ENCODE measurements at regions not wholly inside any gene's neighbourhood (a gene's known extent, or its start where the extent isn't known, plus 50 kb on each side); places are given as distances from the start of the nearest gene placed in this dataset.

DNA sequence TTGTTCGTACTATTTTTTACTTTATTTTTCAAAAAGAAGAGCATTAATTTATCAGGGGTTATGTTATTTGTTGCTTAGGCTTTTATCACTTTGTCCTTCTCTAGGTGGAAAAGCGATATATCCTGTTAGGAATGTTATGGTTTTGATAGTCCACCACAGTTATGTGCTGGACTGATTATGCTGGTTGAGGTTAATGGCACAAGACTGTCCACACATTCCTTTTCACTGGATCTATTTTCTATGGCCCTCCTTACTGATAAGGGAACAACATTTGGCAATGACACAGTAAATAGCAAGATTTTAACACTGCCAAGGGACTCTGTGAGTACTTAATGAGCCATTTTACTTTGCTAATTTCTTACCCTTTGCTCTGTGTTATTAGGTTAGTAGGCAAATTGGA, 1212.3 kb downstream of the NXPH1 start:
- no peak overlapping the region for H3K27ac ChIP-seq (ENCODE audit: low read depth, low read length)
- no peaks in the 10 kb centered on the region for H3K79me2 ChIP-seq (ENCODE audit: control insufficient read depth, insufficient read depth, low read length, unreplicated experiment)
- no peaks in the 10 kb centered on the region for H3K36me3 ChIP-seq (ENCODE audit: insufficient read depth, low read length)
- H2AFZ ChIP-seq (ENCODE audit: low read length, unreplicated experiment), result no peak overlapping the region
- H3K4me3 ChIP-seq (ENCODE audit: low read depth, low read length), result no peak overlapping the region
- H3K4me1 ChIP-seq (ENCODE audit: control insufficient read depth, insufficient read depth, low read length, unreplicated experiment), result no peaks in the 10 kb centered on the region
- H3K27me3 ChIP-seq (ENCODE audit: insufficient read depth, low read length), result no peaks in the 10 kb centered on the region

- Histone ChIP-seq H3K27me3 (ENCODE audit: insufficient read depth, low read length) (no peaks in the 10 kb centered on the region), H3K79me2 (ENCODE audit: control insufficient read depth, insufficient read depth, low read length, unreplicated experiment) (no peaks in the 10 kb centered on the region), H3K27ac (ENCODE audit: low read depth, low read length) (no peak overlapping the region), H3K36me3 (ENCODE audit: insufficient read depth, low read length) (no peaks in the 10 kb centered on the region), H3K4me3 (ENCODE audit: low read depth, low read length) (no peak overlapping the region), H3K4me1 (ENCODE audit: control insufficient read depth, insufficient read depth, low read length, unreplicated experiment) (no peaks in the 10 kb centered on the region), H2AFZ (ENCODE audit: low read length, unreplicated experiment) (no peak overlapping the region)
Observed at GRCh38 chr7:9657257-9657656, 1223.8 kb downstream of the NXPH1 start.

DNA sequence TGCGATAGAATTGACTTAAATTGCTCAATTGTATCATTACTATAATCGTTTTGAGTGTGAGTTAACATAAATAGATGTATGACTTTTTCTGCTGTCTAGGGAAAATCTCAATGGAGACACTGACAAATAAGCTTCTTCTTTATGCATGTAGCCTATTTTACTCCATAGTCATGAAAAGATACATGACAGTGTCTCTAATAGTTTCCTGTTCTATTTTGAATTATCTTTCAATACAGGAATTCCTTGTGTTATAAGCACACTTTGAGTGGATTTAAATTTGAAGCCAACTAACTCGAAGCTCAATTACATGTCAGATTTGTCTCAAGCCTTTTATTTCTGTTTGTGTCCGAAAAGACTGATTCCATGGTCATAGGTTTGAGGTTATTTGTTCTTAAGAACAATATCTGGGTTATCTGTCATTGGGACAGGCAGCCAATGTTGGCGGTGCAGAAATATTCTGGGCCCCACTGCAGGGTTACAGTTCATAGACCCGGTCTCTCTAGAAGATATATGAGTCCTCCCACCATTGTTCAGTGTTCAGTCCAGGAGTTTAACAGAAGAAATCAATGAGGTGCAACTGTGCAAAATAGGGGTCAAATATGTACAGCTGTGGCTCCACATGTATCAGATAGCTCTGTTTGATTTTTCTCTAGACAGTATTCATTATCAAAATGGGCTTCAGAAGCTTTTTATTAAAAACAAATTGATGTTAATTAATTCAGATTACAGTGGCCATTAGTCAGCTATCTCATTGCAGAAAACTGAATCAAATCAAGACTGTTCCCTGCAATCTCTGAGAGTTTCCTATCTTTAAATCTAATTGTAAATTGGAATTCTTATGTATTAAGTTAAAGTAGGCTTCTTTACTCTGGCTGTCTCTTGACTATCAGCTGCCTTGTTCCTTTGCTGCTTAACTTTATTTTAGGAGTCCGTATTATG, 1238.8 kb downstream of the NXPH1 start:
- no peaks in the 10 kb centered on the region for H3K79me2 ChIP-seq (ENCODE audit: control insufficient read depth, insufficient read depth, low read length, unreplicated experiment)
- H3K27me3 ChIP-seq (ENCODE audit: insufficient read depth, low read length), result no peaks in the 10 kb centered on the region
- H3K27ac ChIP-seq (ENCODE audit: low read depth, low read length), result no peak overlapping the region
- H3K4me1 ChIP-seq (ENCODE audit: control insufficient read depth, insufficient read depth, low read length, unreplicated experiment), result no peaks in the 10 kb centered on the region
- H2AFZ ChIP-seq (ENCODE audit: low read length, unreplicated experiment), result no peak overlapping the region
- H3K4me3 ChIP-seq (ENCODE audit: low read depth, low read length), result no peak overlapping the region
- H3K36me3 ChIP-seq (ENCODE audit: insufficient read depth, low read length), result no peaks in the 10 kb centered on the region

GRCh38 chr7:9680713-9681112, 1247.3 kb downstream of the NXPH1 start:
- Histone ChIP-seq H2AFZ (ENCODE audit: low read length, unreplicated experiment) (no peak overlapping the region), H3K4me3 (ENCODE audit: low read depth, low read length) (no peak overlapping the region), H3K4me1 (ENCODE audit: control insufficient read depth, insufficient read depth, low read length, unreplicated experiment) (no peaks in the 10 kb centered on the region), H3K36me3 (ENCODE audit: insufficient read depth, low read length) (no peaks in the 10 kb centered on the region), H3K27me3 (ENCODE audit: insufficient read depth, low read length) (no peaks in the 10 kb centered on the region), H3K27ac (ENCODE audit: low read depth, low read length) (no peak overlapping the region), H3K79me2 (ENCODE audit: control insufficient read depth, insufficient read depth, low read length, unreplicated experiment) (no peaks in the 10 kb centered on the region)

- H3K4me1 ChIP-seq (ENCODE audit: control insufficient read depth, insufficient read depth, low read length, unreplicated experiment), result no peaks in the 10 kb centered on the region
- no peaks in the 10 kb centered on the region for H3K27me3 ChIP-seq (ENCODE audit: insufficient read depth, low read length)
- H3K27ac ChIP-seq (ENCODE audit: low read depth, low read length), result no peak overlapping the region
- H3K4me3 ChIP-seq (ENCODE audit: low read depth, low read length), result no peak overlapping the region
- no peak overlapping the region for H2AFZ ChIP-seq (ENCODE audit: low read length, unreplicated experiment)
- no peaks in the 10 kb centered on the region for H3K36me3 ChIP-seq (ENCODE audit: insufficient read depth, low read length)
- H3K79me2 ChIP-seq (ENCODE audit: control insufficient read depth, insufficient read depth, low read length, unreplicated experiment), result no peaks in the 10 kb centered on the region
Observed at GRCh38 chr7:9681284-9681683, 1247.9 kb downstream of the NXPH1 start.

DNA sequence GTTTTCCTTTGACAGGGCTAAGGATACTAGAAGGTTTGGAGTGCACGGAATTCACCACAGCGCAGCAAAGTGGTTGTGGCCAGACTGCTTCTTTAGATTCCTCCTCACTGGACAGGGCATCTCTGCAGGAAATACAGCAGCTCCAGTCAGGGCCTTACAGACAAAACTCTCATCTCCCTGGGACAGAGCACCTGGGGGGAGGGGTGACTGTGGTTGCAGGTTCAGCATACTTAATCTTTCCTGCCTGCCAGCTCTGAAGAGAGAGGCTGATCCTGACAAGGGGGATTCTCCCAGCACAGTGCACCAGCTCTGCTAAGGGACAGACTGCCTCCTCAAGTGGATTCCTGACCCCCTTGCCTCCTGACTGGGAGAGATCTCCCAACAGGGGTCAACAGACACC, 1257.9 kb downstream of the NXPH1 start:
- no peaks in the 10 kb centered on the region for H3K36me3 ChIP-seq (ENCODE audit: insufficient read depth, low read length)
- H3K4me1 ChIP-seq (ENCODE audit: control insufficient read depth, insufficient read depth, low read length, unreplicated experiment), result no peaks in the 10 kb centered on the region
- no peak overlapping the region for H3K27ac ChIP-seq (ENCODE audit: low read depth, low read length)
- H2AFZ ChIP-seq (ENCODE audit: low read length, unreplicated experiment), result no peak overlapping the region
- no peak overlapping the region for H3K4me3 ChIP-seq (ENCODE audit: low read depth, low read length)
- no peaks in the 10 kb centered on the region for H3K27me3 ChIP-seq (ENCODE audit: insufficient read depth, low read length)
- no peaks in the 10 kb centered on the region for H3K79me2 ChIP-seq (ENCODE audit: control insufficient read depth, insufficient read depth, low read length, unreplicated experiment)

- H3K36me3 ChIP-seq (ENCODE audit: insufficient read depth, low read length), result no peaks in the 10 kb centered on the region
- H3K27ac ChIP-seq (ENCODE audit: low read depth, low read length), result no peak overlapping the region
- no peak overlapping the region for H2AFZ ChIP-seq (ENCODE audit: low read length, unreplicated experiment)
- H3K79me2 ChIP-seq (ENCODE audit: control insufficient read depth, insufficient read depth, low read length, unreplicated experiment), result no peaks in the 10 kb centered on the region
- H3K4me1 ChIP-seq (ENCODE audit: control insufficient read depth, insufficient read depth, low read length, unreplicated experiment), result no peaks in the 10 kb centered on the region
- no peaks in the 10 kb centered on the region for H3K27me3 ChIP-seq (ENCODE audit: insufficient read depth, low read length)
- no peak overlapping the region for H3K4me3 ChIP-seq (ENCODE audit: low read depth, low read length)
Observed at GRCh38 chr7:9698375-9698774, 1265.0 kb downstream of the NXPH1 start.

DNA sequence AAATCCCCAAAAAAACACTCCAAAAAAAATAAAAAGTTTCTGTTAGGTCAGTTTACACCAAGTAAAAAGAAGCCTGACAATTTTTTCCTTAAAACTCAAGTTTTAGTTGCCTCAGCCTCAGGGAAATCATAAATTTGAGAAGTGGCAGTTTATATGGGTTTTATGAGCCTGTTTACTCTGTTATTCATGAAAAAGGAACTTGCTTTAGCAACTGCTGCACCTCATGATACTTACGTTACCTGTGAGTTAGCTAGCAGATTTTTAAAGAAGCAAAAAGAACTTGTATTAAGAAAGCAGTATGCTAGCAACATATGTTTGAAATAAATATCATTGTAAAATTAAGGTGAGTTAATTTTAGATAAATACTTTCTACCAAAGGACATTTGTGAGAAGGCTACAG, 1264.5 kb upstream of the PHF14 start:
- Histone ChIP-seq H2AFZ (ENCODE audit: low read length, unreplicated experiment) (no peak overlapping the region), H3K27me3 (ENCODE audit: insufficient read depth, low read length) (no peaks in the 10 kb centered on the region), H3K4me3 (ENCODE audit: low read depth, low read length) (no peak overlapping the region), H3K27ac (ENCODE audit: low read depth, low read length) (no peak overlapping the region), H3K79me2 (ENCODE audit: control insufficient read depth, insufficient read depth, low read length, unreplicated experiment) (no peaks in the 10 kb centered on the region), H3K36me3 (ENCODE audit: insufficient read depth, low read length) (no peaks in the 10 kb centered on the region), H3K4me1 (ENCODE audit: control insufficient read depth, insufficient read depth, low read length, unreplicated experiment) (no peaks in the 10 kb centered on the region)

DNA sequence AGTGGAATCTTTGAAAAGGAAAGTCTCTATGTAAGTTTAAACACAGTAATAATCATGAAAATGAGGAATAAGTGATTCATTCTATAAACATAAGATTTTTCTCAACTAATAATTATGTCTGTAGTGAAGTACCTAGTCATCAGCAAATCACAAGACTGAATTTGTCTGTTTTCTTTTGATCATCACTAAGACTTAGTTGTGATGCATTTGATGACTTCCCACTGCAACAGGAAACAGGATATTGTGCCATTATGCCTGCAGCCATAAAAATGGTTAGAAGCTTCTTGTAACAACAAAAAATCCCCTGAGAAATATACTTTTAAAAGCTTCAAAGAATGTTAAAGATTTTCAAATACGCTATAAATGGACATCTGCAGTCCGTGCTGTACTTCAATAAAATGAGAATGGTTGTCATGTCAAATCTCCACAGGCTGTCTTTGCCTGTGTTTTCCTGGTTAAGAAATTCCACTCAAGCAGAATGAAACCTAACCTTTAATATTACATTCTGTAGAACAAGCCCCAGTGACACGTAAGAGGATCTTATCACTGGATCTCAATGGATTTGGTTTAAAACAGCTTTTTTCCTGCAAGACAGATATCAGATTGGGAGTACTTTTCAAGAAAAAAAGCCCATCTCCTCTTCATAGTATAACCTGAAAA, 1262.3 kb upstream of the PHF14 start:
- no peak overlapping the region for H3K4me3 ChIP-seq (ENCODE audit: low read depth, low read length)
- H3K27me3 ChIP-seq (ENCODE audit: insufficient read depth, low read length), result no peaks in the 10 kb centered on the region
- no peak overlapping the region for H2AFZ ChIP-seq (ENCODE audit: low read length, unreplicated experiment)
- H3K36me3 ChIP-seq (ENCODE audit: insufficient read depth, low read length), result no peaks in the 10 kb centered on the region
- H3K27ac ChIP-seq (ENCODE audit: low read depth, low read length), result no peak overlapping the region
- H3K4me1 ChIP-seq (ENCODE audit: control insufficient read depth, insufficient read depth, low read length, unreplicated experiment), result no peaks in the 10 kb centered on the region
- H3K79me2 ChIP-seq (ENCODE audit: control insufficient read depth, insufficient read depth, low read length, unreplicated experiment), result no peaks in the 10 kb centered on the region

- Histone ChIP-seq H3K27me3 (ENCODE audit: insufficient read depth, low read length) (no peaks in the 10 kb centered on the region), H3K36me3 (ENCODE audit: insufficient read depth, low read length) (no peaks in the 10 kb centered on the region), H3K27ac (ENCODE audit: low read depth, low read length) (no peak overlapping the region), H3K79me2 (ENCODE audit: control insufficient read depth, insufficient read depth, low read length, unreplicated experiment) (no peaks in the 10 kb centered on the region), H3K4me1 (ENCODE audit: control insufficient read depth, insufficient read depth, low read length, unreplicated experiment) (no peaks in the 10 kb centered on the region), H3K4me3 (ENCODE audit: low read depth, low read length) (no peak overlapping the region), H2AFZ (ENCODE audit: low read length, unreplicated experiment) (no peak overlapping the region)
Observed at GRCh38 chr7:9718071-9718661, 1255.5 kb upstream of the PHF14 start.
